HEK293T (cell line): ENCODE measurements at regions not wholly inside any gene's neighbourhood (a gene's known extent, or its start where the extent isn't known, plus 50 kb on each side); places are given as distances from the start of the nearest gene placed in this dataset.

ENCODE experiments used
- CTCF ChIA-PET: fragments of 350-600 bp; formaldehyde crosslinking; extraction: SDS; loops from one replicate; lab custom pipeline; 2021; ENCODE audit warnings: antibody characterized with exemption, inconsistent platforms; lab: Yijun Ruan, JAX
- POLR2A ChIA-PET: fragments of 350-600 bp; formaldehyde crosslinking; extraction: SDS; loops from one replicate; lab custom pipeline; 2020; ENCODE audit warnings: antibody characterized with exemption, inconsistent platforms; lab: Yijun Ruan, JAX
- DNase-seq: peaks from one replicate; pipeline ENCODE4 v3.0.0; 2012; ENCODE audit warnings: mixed read lengths; ENCODE audit errors: extremely low spot score
- ARNT ChIP-seq: fragments of 450-650 bp; IDR thresholded peaks from 2 replicates; pipeline ENCODE4 v1.6.1; 2017; ENCODE audit warnings: mild to moderate bottlenecking
- BHLHE40 ChIP-seq: fragments of 450-650 bp; IDR thresholded peaks from 2 replicates; pipeline ENCODE4 v1.6.1; 2016; ENCODE audit warnings: mild to moderate bottlenecking, moderate library complexity, borderline replicate concordance
- CTBP1 ChIP-seq: fragments of 450-650 bp; IDR thresholded peaks from 2 replicates; pipeline ENCODE4 v1.6.1; 2016; ENCODE audit warnings: borderline replicate concordance
- ELF4 ChIP-seq: fragments of 450-650 bp; IDR thresholded peaks from 2 replicates; pipeline ENCODE4 v1.6.1; 2017; ENCODE audit warnings: antibody characterized with exemption
- FOXA1 ChIP-seq: fragments of 450-650 bp; IDR thresholded peaks from 2 replicates; pipeline ENCODE4 v1.6.1; 2016; ENCODE audit warnings: mild to moderate bottlenecking
- FOXK2 ChIP-seq: fragments of 450-650 bp; IDR thresholded peaks from 2 replicates; pipeline ENCODE4 v1.6.1; 2016; ENCODE audit warnings: mild to moderate bottlenecking
- FOXM1 ChIP-seq: fragments of 450-650 bp; IDR thresholded peaks from 2 replicates; pipeline ENCODE4 v1.6.1; 2017; ENCODE audit warnings: mild to moderate bottlenecking, borderline replicate concordance
- HDGF ChIP-seq: fragments of 450-650 bp; IDR thresholded peaks from 2 replicates; pipeline ENCODE4 v1.6.1; 2017; ENCODE audit warnings: antibody characterized with exemption, borderline replicate concordance
- L3MBTL2 ChIP-seq: fragments of 450-650 bp; conservative IDR thresholded peaks from 2 replicates; pipeline ENCODE4 v1.6.1; 2016; ENCODE audit warnings: mild to moderate bottlenecking
- LEF1 ChIP-seq: fragments of 450-650 bp; IDR thresholded peaks from 2 replicates; pipeline ENCODE4 v1.6.1; 2017; ENCODE audit warnings: mild to moderate bottlenecking, borderline replicate concordance
- NFRKB ChIP-seq: fragments of 450-650 bp; IDR thresholded peaks from 2 replicates; pipeline ENCODE4 v1.6.1; 2016; ENCODE audit warnings: mild to moderate bottlenecking, moderate library complexity
- SP1 ChIP-seq: fragments of 450-650 bp; IDR thresholded peaks from 2 replicates; pipeline ENCODE4 v1.6.1; 2017
- SUZ12 ChIP-seq: fragments of 450-650 bp; IDR thresholded peaks from 2 replicates; pipeline ENCODE4 v1.6.1; 2016; ENCODE audit warnings: mild to moderate bottlenecking
- TARDBP ChIP-seq: fragments of 450-650 bp; IDR thresholded peaks from 2 replicates; pipeline ENCODE4 v1.6.1; 2016
- ZNF384 ChIP-seq: fragments of 450-650 bp; IDR thresholded peaks from 2 replicates; pipeline ENCODE4 v1.6.1; 2016
- TF ChIP-seq, protein P1 (sequence below): fragments of 450-650 bp; IDR thresholded peaks from 2 replicates; pipeline ENCODE4 v1.6.1; 2016

GRCh38 chr2:146363731-146364130 lies 1481.1 kb upstream of the ACVR2A start:
- DNase-seq = no peak
- TF ChIP-seq HDGF (no peak), FOXA1 (no peak), SP1 (no peak), L3MBTL2 (no peak), BHLHE40 (no peak), ARNT (no peak), FOXM1 (no peak), CTBP1 (no peak), ELF4 (no peak), FOXK2 (no peak), LEF1 (no peak), NFRKB (no peak), ZNF384 (no peak), TARDBP (no peak), SUZ12 (no peak)
- TF ChIP-seq, protein P1, sequence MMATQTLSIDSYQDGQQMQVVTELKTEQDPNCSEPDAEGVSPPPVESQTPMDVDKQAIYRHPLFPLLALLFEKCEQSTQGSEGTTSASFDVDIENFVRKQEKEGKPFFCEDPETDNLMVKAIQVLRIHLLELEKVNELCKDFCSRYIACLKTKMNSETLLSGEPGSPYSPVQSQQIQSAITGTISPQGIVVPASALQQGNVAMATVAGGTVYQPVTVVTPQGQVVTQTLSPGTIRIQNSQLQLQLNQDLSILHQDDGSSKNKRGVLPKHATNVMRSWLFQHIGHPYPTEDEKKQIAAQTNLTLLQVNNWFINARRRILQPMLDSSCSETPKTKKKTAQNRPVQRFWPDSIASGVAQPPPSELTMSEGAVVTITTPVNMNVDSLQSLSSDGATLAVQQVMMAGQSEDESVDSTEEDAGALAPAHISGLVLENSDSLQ = no peak
- CTCF ChIA-PET = no interaction called here
- POLR2A ChIA-PET = no interaction called here

GRCh38 chr2:146351689-146352088 lies 1493.1 kb upstream of the ACVR2A start:
- no peak for DNase-seq
- ChIA-PET POLR2A (no interaction called here), CTCF (interaction anchor here (0.6 kb wide), 1 partner anchor 62 kb away, joined by 3 read pairs; no protein-coding TSS in a partner anchor)
- no peak for TF ChIP-seq SP1
- TF ChIP-seq FOXA1 = no peak
- no peak for TF ChIP-seq ARNT
- no peak for TF ChIP-seq FOXM1
- TF ChIP-seq NFRKB = no peak
- TF ChIP-seq TARDBP = no peak
- TF ChIP-seq L3MBTL2 = no peak
- TF ChIP-seq, protein P1 = no peak
- TF ChIP-seq ELF4 = no peak
- no peak for TF ChIP-seq BHLHE40
- TF ChIP-seq ZNF384 = no peak
- TF ChIP-seq LEF1 = no peak
- TF ChIP-seq CTBP1 = no peak

GRCh38 chr2:146349334-146349733 lies 1495.5 kb upstream of the ACVR2A start:
- ChIA-PET CTCF (no interaction called here), POLR2A (no interaction called here)
- no peak for TF ChIP-seq ELF4
- TF ChIP-seq FOXA1 = no peak
- TF ChIP-seq LEF1 = no peak
- TF ChIP-seq ARNT = no peak
- TF ChIP-seq SUZ12 = no peak
- no peak for TF ChIP-seq NFRKB
- TF ChIP-seq ZNF384 = no peak
- no peak for TF ChIP-seq L3MBTL2
- no peak for TF ChIP-seq TARDBP
- no peak for TF ChIP-seq FOXK2
- TF ChIP-seq, protein P1 = no peak
- TF ChIP-seq SP1 = no peak
- TF ChIP-seq HDGF = no peak
- TF ChIP-seq CTBP1 = no peak
- TF ChIP-seq FOXM1 = no peak
- DNase-seq = no peak

DNA sequence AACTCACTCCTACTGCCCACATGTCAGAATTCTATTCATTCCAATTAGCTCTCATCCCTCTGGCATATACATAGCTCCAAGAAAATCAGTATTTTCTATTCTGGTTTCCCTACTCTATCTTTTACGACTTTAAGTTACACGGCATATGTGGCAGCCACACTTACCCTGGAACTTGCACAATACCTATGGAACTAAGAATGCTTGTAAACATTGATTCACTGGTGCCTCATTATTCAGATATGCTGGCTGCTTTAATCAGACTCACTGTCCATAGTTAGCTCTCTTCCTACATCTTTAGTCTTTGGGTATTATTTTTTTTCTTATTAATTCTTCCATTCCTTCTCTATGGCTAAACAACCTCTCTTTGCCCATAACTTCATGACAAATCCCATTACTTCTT lies 1519.9 kb upstream of the ACVR2A start:
- ChIA-PET POLR2A (no interaction called here), CTCF (interaction anchor here (0.5 kb wide), 1 partner anchor 443 kb away, joined by 3 read pairs; no protein-coding TSS in a partner anchor)
- no peak for DNase-seq
- TF ChIP-seq ELF4 = no peak
- no peak for TF ChIP-seq NFRKB
- TF ChIP-seq, protein P1 = no peak
- no peak for TF ChIP-seq LEF1
- TF ChIP-seq SUZ12 = no peak
- no peak for TF ChIP-seq TARDBP
- TF ChIP-seq HDGF = no peak
- no peak for TF ChIP-seq ZNF384
- TF ChIP-seq BHLHE40 = no peak
- TF ChIP-seq FOXK2 = no peak
- TF ChIP-seq FOXM1 = no peak
- no peak for TF ChIP-seq ARNT

GRCh38 chr2:146323564-146323963 lies 1521.3 kb upstream of the ACVR2A start:
- TF ChIP-seq ARNT = no peak
- DNase-seq = no peak
- ChIA-PET CTCF (no interaction called here), POLR2A (no interaction called here)

- CTCF ChIA-PET = no interaction called here
- no peak for TF ChIP-seq ZNF384
- no peak for TF ChIP-seq BHLHE40
- TF ChIP-seq FOXM1 = no peak
- no peak for TF ChIP-seq CTBP1
- TF ChIP-seq LEF1 = no peak
- no peak for TF ChIP-seq HDGF
- no peak for TF ChIP-seq ELF4
- no peak for TF ChIP-seq SUZ12
- TF ChIP-seq, protein P1 = no peak
- no peak for TF ChIP-seq ARNT
- POLR2A ChIA-PET = no interaction called here
- no peak for DNase-seq
Measured at GRCh38 chr2:146321175-146321574, 1523.7 kb upstream of the ACVR2A start.
